ENCODE measurements at regions not wholly inside any gene's neighbourhood (a gene's known extent, or its start where the extent isn't known, plus 50 kb on each side); places are given as distances from the start of the nearest gene placed in this dataset.

DNA sequence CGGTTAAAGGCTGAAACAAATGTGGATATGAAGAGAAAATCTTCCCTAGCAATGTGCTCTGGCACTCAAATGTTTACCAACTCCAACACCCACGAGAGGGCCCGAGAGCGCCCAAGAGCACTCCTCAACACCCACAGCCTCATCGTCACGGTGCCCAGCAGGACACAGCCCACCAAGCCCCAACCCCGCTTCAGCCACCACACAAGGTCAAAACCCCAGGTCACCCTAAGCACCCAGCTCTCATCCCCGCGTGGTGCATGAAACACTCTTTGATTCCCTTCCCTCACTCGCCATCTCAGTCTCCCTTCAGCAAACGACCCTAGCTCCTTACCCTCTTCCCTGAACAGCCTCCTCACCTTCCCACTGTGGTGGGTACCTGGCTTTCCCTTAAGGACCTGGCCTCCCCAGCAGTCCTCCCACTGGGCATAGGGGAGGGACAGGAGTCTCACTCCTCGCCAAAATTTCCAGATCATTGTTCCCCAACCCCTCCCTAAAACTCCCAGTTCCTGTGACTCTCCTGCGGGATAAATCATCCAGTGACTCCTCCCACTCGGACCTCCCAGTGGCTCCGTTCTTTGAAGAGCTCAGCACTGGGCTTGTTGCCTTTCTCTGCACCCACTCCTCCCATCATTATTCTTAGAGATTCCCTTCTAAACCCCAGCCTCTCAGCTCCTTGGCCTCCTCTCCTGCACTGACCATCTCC lies 170.4 kb upstream of the SYT6 start:
- H3K4me1 ChIP-seq = no peaks in the 10 kb centered on the region
- no peaks in the 10 kb centered on the region for H3K36me3 ChIP-seq
- no peaks in the 10 kb centered on the region for H3K9me3 ChIP-seq
- no peak overlapping the region for H3K4me3 ChIP-seq
- no peaks in the 10 kb centered on the region for H3K27me3 ChIP-seq
- no peak overlapping the region for H3K27ac ChIP-seq
- TF ChIP-seq POLR2AphosphoS5 (IDR thresholded peaks at IDR 0.05; ENCODE audit: insufficient read depth in 1 of 2, low read depth in 1 of 2) (no peak), POLR2A (IDR thresholded peaks at IDR 0.05) (no peak)
- TF ChIP-seq, protein P1, sequence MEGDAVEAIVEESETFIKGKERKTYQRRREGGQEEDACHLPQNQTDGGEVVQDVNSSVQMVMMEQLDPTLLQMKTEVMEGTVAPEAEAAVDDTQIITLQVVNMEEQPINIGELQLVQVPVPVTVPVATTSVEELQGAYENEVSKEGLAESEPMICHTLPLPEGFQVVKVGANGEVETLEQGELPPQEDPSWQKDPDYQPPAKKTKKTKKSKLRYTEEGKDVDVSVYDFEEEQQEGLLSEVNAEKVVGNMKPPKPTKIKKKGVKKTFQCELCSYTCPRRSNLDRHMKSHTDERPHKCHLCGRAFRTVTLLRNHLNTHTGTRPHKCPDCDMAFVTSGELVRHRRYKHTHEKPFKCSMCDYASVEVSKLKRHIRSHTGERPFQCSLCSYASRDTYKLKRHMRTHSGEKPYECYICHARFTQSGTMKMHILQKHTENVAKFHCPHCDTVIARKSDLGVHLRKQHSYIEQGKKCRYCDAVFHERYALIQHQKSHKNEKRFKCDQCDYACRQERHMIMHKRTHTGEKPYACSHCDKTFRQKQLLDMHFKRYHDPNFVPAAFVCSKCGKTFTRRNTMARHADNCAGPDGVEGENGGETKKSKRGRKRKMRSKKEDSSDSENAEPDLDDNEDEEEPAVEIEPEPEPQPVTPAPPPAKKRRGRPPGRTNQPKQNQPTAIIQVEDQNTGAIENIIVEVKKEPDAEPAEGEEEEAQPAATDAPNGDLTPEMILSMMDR (IDR thresholded peaks at IDR 0.05) = no peak
- intact Hi-C loops (cut with DNase I) = no loop called here
- DNase-seq (ENCODE audit: extremely low spot score in 2 of 2) = no peak

DNA sequence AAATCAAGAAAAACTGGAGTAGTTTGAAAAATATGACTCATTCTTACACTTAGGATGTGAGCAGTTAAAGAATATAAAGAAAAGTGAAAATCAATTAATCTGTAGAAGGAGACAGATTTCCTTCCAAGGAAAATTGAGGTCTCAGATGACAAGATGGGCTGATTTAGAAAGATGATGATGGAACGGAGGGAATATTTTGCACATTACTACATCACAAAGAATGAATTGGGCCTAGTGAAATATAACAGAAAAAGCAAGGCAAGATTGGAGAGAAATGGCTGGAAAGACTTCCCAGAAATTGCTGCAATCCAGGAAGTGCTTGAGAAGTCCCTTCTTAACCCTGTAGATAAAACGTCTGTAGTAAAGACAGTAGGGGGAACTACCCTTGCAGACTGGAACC lies 169.1 kb upstream of the SYT6 start:
- Histone ChIP-seq H3K27ac (no peak overlapping the region), H3K4me1 (no peaks in the 10 kb centered on the region), H3K4me3 (no peak overlapping the region), H3K9me3 (no peaks in the 10 kb centered on the region), H3K36me3 (no peaks in the 10 kb centered on the region), H3K27me3 (no peaks in the 10 kb centered on the region)
- no peak for DNase-seq (ENCODE audit: extremely low spot score in 2 of 2)
- intact Hi-C loops (cut with DNase I) = no loop called here
- TF ChIP-seq POLR2A (IDR thresholded peaks at IDR 0.05) = no peak
- TF ChIP-seq, protein P1 (IDR thresholded peaks at IDR 0.05) = no peak
- no peak for TF ChIP-seq POLR2AphosphoS5 (IDR thresholded peaks at IDR 0.05; ENCODE audit: insufficient read depth in 1 of 2, low read depth in 1 of 2)

DNA sequence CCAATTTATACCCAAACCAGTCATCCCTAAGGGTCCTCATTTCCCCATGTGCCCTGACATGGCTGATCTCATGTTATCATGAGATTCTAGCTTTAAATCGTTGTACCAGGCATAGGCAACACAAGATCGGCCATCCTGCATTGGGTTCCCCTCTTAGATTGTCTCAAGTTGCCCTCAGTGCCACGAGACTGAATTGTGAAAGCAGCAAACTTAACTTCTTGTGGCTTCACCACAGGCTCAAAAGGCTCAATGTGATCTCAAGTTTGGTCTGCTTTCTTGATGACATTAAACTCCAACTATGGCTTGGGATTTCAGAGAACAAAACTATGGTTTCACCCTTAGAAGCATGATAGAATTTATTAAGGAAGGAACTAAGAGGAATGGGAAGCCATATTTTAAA lies 168.5 kb upstream of the SYT6 start:
- Histone ChIP-seq H3K4me1 (no peaks in the 10 kb centered on the region), H3K9me3 (no peaks in the 10 kb centered on the region), H3K27me3 (no peaks in the 10 kb centered on the region), H3K27ac (no peak overlapping the region), H3K4me3 (no peak overlapping the region), H3K36me3 (no peaks in the 10 kb centered on the region)
- TF ChIP-seq, protein P1 (IDR thresholded peaks at IDR 0.05) = no peak
- TF ChIP-seq POLR2A (IDR thresholded peaks at IDR 0.05) (no peak), POLR2AphosphoS5 (IDR thresholded peaks at IDR 0.05; ENCODE audit: insufficient read depth in 1 of 2, low read depth in 1 of 2) (no peak)
- DNase-seq (ENCODE audit: extremely low spot score in 2 of 2) = no peak
- intact Hi-C loops (cut with DNase I) = no loop called here

DNA sequence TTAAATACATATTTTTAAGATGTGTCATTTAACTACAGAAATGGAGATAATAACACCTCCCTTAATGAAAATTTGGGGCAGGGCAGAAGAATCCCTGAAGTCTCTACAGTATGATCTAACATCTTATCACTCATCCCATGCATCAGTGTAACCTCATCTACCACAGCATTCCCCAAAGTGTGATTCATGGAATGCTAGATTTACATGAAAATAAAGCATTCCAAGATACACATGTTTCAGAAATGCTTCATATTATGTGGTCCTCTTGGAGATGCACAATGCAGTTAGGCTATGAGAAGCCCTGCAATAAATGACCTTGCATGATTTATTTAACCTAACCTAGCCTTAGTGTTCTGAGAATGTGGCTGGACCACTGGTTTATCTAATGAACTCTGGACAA lies 166.9 kb upstream of the SYT6 start:
- Histone ChIP-seq H3K4me3 (no peak overlapping the region), H3K36me3 (no peaks in the 10 kb centered on the region), H3K4me1 (no peaks in the 10 kb centered on the region), H3K9me3 (no peaks in the 10 kb centered on the region), H3K27me3 (no peaks in the 10 kb centered on the region), H3K27ac (no peak overlapping the region)
- intact Hi-C loops (cut with DNase I) = no loop called here
- no peak for DNase-seq (ENCODE audit: extremely low spot score in 2 of 2)
- TF ChIP-seq POLR2A (IDR thresholded peaks at IDR 0.05) (no peak), POLR2AphosphoS5 (IDR thresholded peaks at IDR 0.05; ENCODE audit: insufficient read depth in 1 of 2, low read depth in 1 of 2) (no peak)
- TF ChIP-seq, protein P1 (IDR thresholded peaks at IDR 0.05) = no peak

DNA sequence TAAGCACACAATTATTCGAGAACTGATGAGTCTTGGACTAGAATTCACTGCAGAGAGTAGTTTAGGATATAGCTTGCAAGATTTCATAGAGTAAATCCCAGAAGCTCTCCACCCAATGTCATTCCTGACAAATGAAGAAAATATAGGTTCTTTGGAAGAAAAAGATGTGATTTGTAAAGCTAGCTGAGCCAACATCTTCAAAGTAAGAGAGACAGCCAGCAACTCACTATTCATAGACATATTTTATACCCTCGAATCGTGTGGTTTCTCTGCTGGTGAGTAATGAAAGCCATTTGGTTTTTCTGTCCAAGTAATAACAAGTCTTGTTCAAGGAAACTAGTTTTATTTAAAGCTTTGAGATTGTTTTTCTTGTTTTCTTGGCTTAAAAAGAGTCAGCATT lies 165.7 kb upstream of the SYT6 start:
- DNase-seq (ENCODE audit: extremely low spot score in 2 of 2) = no peak
- no peak for TF ChIP-seq POLR2A (IDR thresholded peaks at IDR 0.05)
- TF ChIP-seq POLR2AphosphoS5 (IDR thresholded peaks at IDR 0.05; ENCODE audit: insufficient read depth in 1 of 2, low read depth in 1 of 2) = no peak
- TF ChIP-seq, protein P1 (IDR thresholded peaks at IDR 0.05) = no peak
- H3K36me3 ChIP-seq = no peaks in the 10 kb centered on the region
- intact Hi-C loops (cut with DNase I) = no loop called here
- H3K4me3 ChIP-seq = no peak overlapping the region
- no peaks in the 10 kb centered on the region for H3K9me3 ChIP-seq
- H3K4me1 ChIP-seq = no peaks in the 10 kb centered on the region
- H3K27ac ChIP-seq = no peak overlapping the region
- no peaks in the 10 kb centered on the region for H3K27me3 ChIP-seq
